GM12892 (cell line): ENCODE measurements at regions not wholly inside any gene's neighbourhood (a gene's known extent, or its start where the extent isn't known, plus 50 kb on each side); places are given as distances from the start of the nearest gene placed in this dataset.

Experiments used
- POLR2A ChIP-seq: IDR thresholded peaks from 2 replicates; pipeline ENCODE4 v1.6.1; 2011; ENCODE audit warnings: low read depth, low read length, control low read depth
- POLR2AphosphoS5 ChIP-seq: IDR thresholded peaks from 2 replicates; pipeline ENCODE4 v1.6.1; 2011; ENCODE audit warnings: low read depth, low read length, control low read depth

DNA sequence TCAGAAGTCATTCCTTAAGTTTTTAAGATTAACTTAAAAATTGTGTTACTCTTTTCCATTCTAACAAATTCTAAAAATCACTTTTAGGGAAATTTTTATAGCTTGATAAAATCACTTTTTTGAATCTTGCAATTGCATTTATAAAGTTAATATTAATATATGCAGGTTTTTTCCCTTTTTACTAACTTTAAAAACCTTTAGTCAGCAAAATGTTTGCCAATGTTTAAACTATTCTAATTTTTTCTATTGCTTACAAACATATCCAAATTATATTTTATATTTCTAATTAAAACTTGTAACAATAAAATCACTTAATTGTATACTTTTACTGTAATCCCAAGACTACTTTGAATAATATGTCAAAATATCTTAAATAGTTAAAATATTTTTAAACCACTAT is 839.4 kb downstream of the TBL1XR1 start:
- no peak for TF ChIP-seq POLR2AphosphoS5
- TF ChIP-seq POLR2A, result no peak
